NCI-H2081 treated with DMSO at 0.1 percent for 48 hours (cell line): ENCODE measurements at regions not wholly inside any gene's neighbourhood (a gene's known extent, or its start where the extent isn't known, plus 50 kb on each side); places are given as distances from the start of the nearest gene placed in this dataset.
"Not testable (repeated sequence)": the region's sequence is repeated elsewhere in the genome, so short reads cannot be mapped to it uniquely, and the experiment has no call there.

Experiments used
- DNase-seq: peaks from one replicate; lab custom pipeline; 2025; lab: John Stamatoyannopoulos, UW

DNA sequence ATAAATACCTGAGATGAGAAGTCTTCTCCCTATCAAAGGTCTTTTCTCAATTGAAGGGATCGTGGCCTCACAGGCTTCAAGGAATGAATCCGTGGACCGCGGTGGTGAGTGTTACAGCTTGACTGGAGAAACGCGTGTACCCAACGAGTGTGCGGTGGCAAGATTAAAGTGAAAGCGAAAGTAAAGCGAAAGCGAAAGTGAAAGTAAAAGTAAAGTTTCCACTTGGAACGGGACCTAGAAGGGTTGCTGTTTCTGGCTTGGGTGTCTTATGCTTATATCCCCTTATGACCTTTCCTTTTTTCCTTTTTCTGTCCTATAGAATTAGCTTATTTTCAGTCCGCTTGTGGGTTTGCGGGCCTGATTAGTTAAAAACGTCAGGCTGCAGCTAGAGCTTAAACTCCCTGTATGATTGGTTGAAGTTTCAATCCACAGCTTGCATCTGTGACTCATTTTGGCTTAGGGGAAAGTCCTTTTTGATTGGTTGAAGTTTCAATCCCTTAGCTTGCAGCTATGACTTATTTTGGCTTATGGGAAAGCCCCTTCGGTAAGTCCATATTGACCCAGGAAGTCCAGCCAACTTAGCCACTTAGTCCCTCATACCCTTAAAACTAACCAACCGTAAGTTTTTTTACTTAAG is 924.3 kb upstream of the CDH10 start:
- DNase-seq = no peak

DNA sequence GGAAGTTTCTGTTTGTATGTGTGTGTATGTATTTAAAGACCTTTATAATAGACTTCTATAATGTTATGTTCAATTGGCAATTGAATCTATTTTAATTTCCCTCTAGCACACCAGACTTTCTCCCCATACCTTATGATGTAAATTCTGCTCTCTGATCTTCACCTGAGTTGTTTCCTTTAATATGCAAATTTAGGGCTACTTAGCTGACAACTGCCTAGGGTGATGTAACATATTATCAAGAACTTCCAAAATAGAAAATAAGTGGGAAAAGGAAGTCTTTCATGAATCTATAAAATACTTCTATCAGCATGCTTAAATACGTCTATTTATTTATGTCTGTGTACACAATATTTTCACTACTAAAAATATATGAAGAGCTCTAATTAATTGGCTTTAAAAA is 923.5 kb upstream of the CDH10 start:
- no peak for DNase-seq

DNA sequence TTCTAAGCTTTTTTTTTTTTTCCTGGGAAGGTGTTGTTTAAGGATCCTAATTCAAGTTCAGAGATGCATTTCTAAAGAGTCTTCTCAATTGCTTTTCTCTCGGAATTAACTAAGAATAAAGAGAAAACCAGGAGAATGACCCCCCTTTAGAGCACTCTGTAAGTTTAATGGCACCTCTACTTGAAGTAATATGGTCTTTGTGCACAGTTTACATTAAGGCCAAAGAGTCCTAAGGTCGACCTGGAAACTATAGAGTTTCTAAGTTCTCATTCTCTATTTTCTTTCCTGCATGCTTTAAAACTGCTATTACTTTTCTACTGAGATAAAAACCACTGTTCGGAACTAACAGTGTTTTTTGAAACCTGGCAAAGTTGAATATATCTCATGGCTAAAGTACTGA is 923.1 kb upstream of the CDH10 start:
- DNase-seq = no peak

DNA sequence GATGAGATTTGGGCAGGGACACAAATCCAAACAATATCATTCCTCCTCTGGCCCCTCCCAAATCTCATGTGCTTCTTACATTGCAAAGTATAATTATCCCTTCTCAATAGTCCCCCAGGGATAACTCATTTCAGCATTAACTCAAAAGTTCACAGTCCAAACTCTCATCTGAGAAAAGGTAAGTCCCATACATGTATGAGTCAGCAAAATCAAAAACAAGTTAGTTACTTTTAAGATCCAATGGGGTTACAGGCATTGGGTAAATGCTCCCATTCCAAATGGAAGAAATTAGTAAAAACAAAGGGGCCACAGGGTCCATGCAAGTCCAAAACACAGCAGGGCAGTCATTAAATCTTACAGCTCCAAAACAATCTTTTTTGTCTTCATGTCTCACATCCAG is 917.9 kb upstream of the CDH10 start:
- no peak for DNase-seq

DNA sequence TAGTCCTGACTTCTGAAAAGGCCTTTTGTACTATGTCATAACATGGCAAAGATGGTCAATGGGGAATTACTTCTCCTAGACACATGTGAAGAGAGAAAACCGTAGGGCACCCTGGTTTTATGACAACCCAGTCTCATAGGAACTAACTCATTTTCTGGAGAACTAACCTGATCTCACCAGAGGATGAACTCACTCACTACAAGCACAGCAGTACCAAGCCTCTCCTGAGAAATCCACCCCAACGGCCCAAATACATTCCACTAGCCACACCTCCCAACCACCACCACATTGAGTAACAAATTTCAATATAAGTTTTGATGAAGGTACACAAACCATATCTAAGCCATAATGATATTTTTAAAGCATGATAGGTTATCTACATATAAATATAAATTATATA is 909.3 kb upstream of the CDH10 start:
- DNase-seq = no peak

DNA sequence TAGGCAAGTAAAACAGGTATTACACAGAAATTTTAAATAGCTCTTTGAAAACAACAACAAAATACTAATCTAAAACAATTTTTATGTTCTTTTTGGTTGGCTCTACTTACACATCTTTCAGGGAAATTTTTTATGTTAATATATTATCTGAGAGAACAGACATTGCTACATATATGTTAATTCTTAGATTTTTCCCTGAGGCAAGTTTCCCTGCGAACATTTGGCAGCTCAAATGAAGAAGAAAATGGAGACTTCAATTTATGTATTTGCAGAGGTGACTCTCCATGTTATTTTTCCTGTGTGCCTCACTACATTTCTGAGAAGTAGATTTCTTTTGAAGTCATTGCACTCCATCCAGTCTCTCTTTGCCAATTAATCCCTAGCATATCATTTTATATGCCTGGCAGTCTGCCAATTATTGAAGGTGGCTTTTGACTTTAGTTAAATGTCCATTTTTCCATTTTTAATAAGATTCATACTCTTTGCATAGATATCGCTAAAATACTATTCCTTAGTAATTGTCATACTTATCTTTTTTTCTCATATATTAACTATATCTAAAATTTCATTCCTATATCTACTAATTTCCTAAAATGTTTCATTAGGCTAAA is 908.2 kb upstream of the CDH10 start:
- DNase-seq = no peak

DNA sequence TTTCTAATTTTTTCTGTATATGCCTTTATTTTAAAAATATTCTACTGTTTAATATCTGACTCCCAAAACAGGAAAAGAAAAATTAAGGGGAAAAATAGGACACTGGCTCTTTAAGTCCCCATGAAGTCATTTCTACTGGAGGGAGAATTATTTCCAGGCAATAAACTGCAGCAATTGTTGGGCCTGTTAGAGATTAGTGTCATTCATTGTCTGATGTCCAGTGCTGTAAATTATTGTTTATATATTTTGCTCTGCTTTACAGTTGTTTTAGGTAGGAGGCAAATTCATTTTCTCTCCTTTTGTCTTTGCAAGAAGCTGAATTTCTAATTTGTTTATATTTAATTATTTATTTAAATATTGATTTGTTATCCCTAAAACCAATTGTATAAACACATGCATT is 906.0 kb upstream of the CDH10 start:
- DNase-seq = no peak

DNA sequence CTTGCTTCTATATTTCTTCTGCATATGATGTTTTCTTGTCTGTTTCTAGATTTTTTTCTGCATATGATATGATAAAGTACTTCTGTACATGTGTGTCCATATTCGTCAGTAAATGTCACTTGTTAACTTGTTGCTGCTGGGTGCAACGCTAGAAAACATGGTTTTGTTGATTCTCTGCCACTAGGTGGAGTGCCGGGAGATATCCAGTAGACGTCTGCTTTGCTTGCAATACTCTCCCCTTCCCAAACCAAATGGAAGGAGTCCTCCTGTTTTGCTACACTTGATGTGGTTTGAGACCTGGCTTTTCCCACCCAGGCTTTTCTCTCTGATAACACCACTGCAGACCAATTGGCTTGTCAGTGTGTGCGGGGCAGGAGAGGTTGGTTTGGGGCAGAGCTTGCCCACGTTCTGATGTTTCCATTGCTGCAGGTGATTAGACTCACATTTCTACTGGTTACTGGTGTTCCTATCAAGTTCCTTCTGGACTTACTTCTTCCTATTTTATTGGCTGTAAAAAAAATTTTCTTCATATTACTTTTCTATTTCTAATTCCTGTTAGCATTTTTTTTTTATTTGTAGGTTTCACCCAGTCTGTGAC is 900.0 kb upstream of the CDH10 start:
- no peak for DNase-seq

DNA sequence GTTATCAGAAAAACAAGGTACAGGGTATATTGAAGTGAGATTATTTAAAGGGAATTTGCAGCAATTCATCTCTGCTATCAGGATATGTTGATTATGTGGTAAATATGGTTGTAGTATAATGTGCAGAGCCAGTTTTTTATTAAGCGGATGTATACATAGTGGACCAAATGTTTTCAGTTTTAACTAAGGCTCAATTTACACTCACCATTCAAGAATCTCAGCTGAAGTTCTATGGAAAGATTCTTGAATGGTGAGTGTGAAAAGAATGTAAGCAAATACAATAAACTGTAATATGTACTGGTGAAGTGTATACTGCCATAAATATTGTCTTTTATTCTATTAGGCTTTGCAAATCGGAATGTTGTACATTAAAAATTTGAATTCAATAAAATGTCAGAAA is 895.9 kb upstream of the CDH10 start:
- no peak for DNase-seq

DNA sequence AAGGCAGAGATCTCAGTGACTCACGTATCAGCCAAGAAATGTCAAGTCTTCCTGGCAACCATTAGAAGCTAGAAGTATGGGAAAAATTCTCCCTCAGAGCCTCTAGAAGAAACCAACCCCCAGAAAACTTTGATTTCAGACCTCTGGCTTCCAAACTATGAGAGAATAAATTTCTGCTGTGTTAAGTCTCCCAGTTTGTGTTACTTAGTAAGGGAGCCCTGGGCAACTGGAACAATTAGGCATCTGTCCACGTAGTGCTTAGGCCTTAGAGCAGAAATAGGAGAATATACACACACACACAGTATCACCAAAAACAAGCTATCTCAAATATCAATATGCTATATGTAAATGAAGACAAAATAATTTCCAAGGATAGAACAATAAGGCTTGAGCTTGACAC is 894.8 kb upstream of the CDH10 start:
- no peak for DNase-seq

DNA sequence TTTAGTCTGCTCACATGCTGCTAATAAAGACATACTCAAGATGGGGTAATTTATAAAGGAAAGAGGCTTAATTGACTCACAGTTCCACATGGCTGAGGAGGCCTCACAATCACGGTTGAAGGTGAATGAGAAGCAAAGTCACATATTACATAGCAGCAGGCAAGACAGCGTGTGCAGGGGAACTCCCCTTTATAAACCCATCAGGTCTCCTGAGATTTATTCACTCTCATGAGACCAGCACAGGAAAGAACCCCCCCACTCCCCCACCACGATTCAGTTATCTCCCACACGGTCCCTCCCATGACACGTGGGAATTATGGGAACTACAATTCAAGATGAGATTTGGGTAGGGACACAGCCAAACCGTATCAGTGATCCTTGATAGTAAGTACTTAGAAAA is 891.7 kb upstream of the CDH10 start:
- DNase-seq = not testable (repeated sequence)

DNA sequence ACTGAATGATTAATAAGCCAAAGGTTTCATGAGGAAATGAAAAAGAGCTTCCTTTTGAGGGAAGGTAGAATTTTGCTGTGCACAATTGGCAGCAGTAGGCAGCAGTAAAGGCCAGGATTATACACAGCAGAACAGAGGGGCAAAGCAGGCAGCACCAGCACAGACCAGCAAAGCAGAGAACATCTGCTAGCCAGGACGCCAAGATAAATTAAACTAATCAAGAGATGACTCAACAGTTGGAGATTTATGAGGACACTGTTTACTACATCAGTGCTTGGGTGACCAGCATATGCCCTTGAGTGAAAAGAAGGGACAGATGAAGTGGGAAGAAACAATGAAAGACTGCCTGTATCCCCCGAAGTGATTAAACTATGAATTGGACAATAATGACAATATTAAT is 871.4 kb upstream of the CDH10 start:
- no peak for DNase-seq

DNA sequence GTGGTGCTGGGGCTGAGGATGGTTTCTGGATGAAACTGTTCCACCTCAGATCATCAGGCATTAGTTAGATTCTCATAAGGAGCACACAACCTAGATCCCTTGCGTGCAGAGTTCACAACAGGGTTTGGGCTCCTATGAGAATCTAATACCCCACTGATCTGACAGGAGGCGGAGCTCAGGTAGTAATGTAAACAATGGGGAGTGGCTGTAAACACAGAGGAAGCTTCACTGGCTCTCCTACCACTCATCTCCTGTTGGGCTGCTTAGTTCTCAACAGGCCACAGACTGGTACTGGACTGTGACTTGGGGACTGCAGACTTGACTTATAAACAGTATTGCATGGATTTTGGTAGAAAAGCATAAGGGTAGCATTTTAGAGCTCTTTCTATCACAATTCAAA is 870.7 kb upstream of the CDH10 start:
- DNase-seq = no peak

DNA sequence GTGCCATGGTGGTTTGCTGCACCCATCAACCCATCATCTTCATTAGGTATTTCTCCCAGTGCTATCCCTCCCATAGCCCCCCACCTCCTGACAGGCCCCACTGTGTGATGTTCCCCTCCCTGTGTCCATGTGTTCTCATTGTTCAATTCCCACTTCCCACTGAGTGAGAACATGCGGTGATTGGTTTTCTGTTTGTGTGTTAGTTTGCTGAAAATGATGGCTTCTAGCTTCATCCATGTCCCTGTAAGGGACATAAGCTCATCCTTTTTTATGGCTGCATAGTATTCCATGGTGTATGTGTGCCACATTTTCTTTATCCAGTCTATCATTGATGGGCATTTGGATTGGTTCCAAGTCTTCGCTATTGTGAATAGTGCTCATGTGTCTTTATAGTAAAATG is 865.9 kb upstream of the CDH10 start:
- not testable (repeated sequence) for DNase-seq

DNA sequence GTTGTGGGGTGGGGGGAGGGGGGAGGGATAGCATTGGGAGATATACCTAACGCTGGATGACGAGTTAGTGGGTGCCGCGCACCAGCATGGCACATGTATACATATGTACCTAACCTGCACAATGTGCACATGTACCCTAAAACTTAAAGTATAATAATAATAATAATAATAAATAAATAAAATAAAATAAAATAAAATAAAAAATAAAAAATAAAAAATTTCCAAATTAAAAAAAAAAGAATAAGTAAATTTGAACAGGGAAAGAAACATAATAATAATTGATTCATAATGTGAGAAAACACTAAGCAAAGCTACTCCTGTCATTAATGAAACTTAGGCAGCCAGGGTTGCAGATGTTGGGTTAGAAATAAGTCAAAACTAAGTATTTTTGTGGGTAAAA is 863.2 kb upstream of the CDH10 start:
- DNase-seq = not testable (repeated sequence)

DNA sequence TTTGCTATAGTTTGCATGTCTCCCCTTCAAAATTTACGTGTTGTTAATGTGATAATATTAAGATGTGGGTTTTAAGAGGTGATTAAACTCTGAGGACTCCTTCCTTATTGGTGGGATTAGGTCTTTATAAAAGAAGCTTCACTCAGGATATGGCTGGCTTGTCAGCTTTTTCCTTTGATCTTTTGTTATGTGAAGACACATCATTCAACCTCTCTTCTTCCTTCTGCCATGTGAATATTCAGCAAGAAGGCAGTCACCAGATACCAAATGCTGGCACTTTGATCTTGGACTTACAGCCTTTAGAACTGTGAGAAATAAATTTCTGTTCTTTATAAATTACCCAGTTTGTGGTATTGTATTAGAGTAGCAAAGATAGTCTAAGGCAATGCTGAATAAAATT is 855.9 kb upstream of the CDH10 start:
- DNase-seq = no peak

DNA sequence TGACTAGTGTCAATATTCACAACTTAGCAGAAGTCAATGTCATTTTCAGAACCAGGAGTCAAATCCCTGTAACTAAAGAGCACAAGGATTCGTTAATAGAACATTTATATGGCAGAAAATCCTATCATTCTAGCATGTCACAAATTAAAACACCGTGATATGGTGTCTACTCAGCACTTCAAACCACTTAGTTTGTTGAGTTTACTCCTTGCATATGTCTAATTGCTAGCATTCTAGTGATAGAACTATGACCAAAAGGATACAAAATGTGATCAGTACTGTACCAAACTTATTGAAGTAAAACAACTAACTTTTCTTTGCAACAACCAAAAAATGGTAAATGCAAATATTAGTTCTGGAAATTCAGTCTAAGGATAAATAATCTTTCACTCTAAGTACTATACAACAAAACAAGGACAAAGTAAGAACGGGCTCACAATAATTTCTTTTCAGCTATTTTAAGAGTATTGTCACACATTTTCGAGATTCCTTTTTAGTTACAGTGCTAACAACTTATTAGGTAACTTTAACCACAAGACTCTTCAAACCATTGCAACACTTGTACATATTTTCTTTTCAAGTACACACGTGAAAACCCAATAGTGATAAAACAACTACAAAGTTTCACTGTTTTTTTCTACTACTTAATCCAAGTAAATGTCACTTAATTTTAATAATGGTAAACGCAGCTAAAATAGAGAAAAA is 845.2 kb upstream of the CDH10 start:
- no peak for DNase-seq

DNA sequence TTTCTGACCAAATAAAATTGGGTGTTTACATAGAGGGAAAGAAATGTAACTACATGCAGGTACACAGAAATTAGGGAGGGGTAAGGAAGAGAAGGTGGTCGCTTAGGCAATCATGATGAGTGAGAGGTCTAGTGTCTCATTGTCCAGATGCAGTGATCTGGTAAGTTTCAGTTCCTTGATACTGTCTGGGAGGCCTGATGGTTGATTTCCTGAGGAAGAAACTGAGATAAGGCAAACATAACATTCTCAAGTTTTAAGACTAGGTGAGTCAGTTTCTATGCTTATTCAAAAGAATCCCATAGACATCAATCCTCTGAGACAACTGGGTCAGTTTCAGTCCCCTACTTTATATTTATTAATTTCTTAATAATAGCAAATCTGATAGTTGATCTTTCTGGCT is 843.3 kb upstream of the CDH10 start:
- no peak for DNase-seq

DNA sequence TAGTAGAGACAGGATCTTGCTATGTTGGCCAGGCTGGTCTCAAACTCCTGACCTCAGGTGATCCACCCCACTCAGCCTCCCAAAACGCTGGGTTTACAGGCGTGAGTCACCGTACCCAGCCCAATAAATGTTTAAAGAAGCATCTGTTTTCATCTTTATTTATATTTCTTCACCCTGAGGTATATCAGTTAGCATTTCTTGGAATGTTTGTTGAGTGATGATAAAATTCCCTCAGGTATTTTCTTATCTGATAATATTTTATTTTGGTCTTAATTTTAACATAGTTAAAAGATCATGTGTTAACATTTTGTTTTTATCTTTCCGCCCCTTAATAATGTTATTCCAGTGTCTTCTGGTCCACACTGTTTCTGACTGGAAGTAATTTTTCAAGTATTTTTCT is 839.6 kb upstream of the CDH10 start:
- DNase-seq = no peak

DNA sequence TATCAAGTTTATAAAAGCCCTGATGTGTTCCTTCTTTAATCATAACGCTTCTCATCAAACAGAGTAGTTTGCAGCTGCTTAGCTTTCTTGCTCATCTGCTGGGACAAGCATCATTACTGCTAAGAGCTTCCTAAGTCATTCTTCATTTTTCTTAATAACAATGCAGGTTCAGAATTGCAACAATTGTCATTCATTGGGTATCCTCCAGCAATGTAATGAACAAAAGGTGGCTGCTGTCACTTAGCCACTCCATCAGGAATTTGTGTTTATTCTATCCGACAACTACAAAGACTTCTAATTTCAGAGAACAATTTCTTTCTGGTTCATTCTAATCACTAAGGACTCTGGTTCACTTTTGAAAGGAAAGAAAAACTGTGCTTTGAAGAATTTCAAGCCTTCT is 836.7 kb upstream of the CDH10 start:
- no peak for DNase-seq

DNA sequence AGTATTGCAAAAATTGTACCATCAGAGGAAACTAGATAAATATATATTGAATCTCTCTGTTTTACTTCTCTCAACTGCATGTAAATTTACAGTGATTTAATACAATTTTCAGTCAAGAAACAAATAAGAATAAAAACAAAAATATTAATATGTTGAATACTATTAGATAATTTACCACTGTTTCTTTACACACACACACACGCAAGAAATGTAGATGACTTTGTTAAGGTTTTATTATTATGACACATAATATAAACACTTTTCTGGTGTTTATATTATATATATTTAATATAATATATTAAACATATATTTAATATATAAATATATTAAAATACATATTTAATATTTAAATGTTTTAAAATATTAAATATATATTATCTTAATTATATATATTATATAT is 814.3 kb upstream of the CDH10 start:
- DNase-seq = no peak

DNA sequence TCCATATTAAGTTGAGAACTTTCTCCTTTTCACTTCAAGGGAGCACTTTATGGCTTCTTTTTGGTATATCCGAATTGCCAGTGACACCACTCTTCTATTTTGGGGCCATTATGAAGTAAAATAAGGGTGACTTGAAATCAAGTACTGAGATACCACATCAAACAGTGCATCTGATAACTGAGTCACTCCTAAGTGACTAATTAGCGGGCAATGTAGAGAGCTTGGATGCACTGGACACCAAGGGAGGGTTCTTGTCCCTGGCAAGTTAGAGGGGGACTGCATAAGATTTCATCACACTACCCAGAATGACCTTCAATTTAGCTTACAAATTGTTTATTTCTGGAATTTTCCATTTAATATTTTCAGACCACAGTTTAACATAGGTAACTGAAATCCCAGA is 813.9 kb upstream of the CDH10 start:
- DNase-seq = no peak

DNA sequence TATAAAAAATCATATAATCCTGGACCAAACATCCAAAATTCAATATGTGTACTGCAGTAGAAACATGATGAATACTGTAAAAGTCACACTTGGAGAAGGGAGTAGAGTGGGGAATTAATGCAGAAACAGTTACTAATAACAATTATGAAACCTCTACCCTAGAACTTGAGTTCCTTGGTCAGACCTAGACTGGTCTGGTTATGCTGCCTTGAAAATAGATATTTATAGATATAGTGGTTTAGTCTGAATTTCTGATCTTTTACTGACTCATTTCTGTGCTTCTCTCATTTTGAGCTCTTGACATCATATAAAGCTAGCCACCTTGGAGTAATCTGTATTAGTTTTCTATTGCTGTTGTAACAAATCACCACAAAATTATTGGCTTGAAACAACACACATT is 808.7 kb upstream of the CDH10 start:
- DNase-seq = no peak
